A673 (cell line): ENCODE measurements at regions not wholly inside any gene's neighbourhood (a gene's known extent, or its start where the extent isn't known, plus 50 kb on each side); places are given as distances from the start of the nearest gene placed in this dataset.

Experiments
- BruUV-seq: library from RNA; stranded (reverse); fragments of 400-500 nt; replicated peaks from 2 replicates; lab custom pipeline; 2021; lab: Mats Ljungman, UMichigan
- CTCF ChIA-PET: fragments of 300-600 bp; sonication (Branson Sonifier 250); formaldehyde crosslinking; loops from one replicate; lab custom pipeline; 2022; ENCODE audit warnings: antibody characterized with exemption; lab: Charles Lee
- POLR2A ChIA-PET: fragments of 300-600 bp; sonication (Branson Sonifier 250); formaldehyde crosslinking; loops from one replicate; lab custom pipeline; 2022; ENCODE audit warnings: antibody characterized with exemption; ENCODE audit not compliant: low non-redundant PET; lab: Charles Lee
- DNase-seq: peaks from one replicate; pipeline ENCODE4 v3.0.0-alpha.2; 2015; ENCODE audit warnings: low spot score
- H3K27ac ChIP-seq: fragments of 200-600 bp; sonication (generic); 2 replicates; pipeline ENCODE4 v1.5.1; 2016; ENCODE audit warnings: mixed run types, low read depth, mild to moderate bottlenecking, mixed read lengths, antibody characterized with exemption, low read length; ENCODE audit not compliant: poor library complexity, severe bottlenecking
- H3K27me3 ChIP-seq: fragments of 200-600 bp; sonication (generic); replicated peaks from 2 replicates; pipeline ENCODE4 v1.6.1; 2017; ENCODE audit warnings: mixed run types, low read depth, mild to moderate bottlenecking, mixed read lengths, antibody characterized with exemption, low read length; ENCODE audit not compliant: insufficient read depth, poor library complexity
- H3K36me3 ChIP-seq: fragments of 200-600 bp; sonication (generic); 2 replicates; pipeline ENCODE4 v1.6.1; 2016; ENCODE audit warnings: mixed run types, mild to moderate bottlenecking, mixed read lengths, antibody characterized with exemption, low read length; ENCODE audit not compliant: insufficient read depth, poor library complexity, severe bottlenecking
- H3K4me1 ChIP-seq: fragments of 200-600 bp; sonication (generic); 2 replicates; pipeline ENCODE4 v1.6.1; 2017; ENCODE audit warnings: mixed run types, mild to moderate bottlenecking, mixed read lengths, antibody characterized with exemption, low read length; ENCODE audit not compliant: insufficient read depth, poor library complexity, severe bottlenecking
- H3K4me3 ChIP-seq: fragments of 200-600 bp; sonication (generic); 2 replicates; pipeline ENCODE4 v1.5.1; 2016; ENCODE audit warnings: low read depth, mixed run types, mild to moderate bottlenecking, mixed read lengths, low read length; ENCODE audit not compliant: poor library complexity, severe bottlenecking
- H3K9me3 ChIP-seq: fragments of 200-600 bp; sonication (generic); 2 replicates; pipeline ENCODE4 v1.6.1; 2016; ENCODE audit warnings: mixed run types, low read depth, mild to moderate bottlenecking, mixed read lengths, antibody characterized with exemption, low read length; ENCODE audit not compliant: poor library complexity, severe bottlenecking
- CTCF ChIP-seq: fragments of 300-800, 200-600 bp; sonication (generic); conservative IDR thresholded peaks from 2 replicates; pipeline ENCODE4 v1.5.1; 2017; ENCODE audit warnings: low read depth, mild to moderate bottlenecking, antibody characterized with exemption, low read length, moderate library complexity, mixed read lengths
- EZH2 ChIP-seq: fragments of 200-600 bp; sonication (generic); IDR thresholded peaks from 2 replicates; pipeline ENCODE4 v1.6.1; 2017; ENCODE audit warnings: borderline replicate concordance, low read depth, mild to moderate bottlenecking, mixed read lengths, antibody characterized with exemption, low read length; ENCODE audit not compliant: poor library complexity, severe bottlenecking
- intact Hi-C: fragments of 100-400 bp; cut with micrococcal nuclease; formaldehyde crosslinking; loops from one replicate; pipeline ENCODE4 v1.10.0; 2022; ENCODE audit not compliant: unreplicated experiment

- ChIA-PET POLR2A (no interaction called here), CTCF (no interaction called here)
- intact Hi-C loops: loop anchor here (5.0 kb wide), 1 partner anchor 105 kb away; no protein-coding TSS in a partner anchor
- no peaks in the 10 kb centered on the region for H3K9me3 ChIP-seq
- H3K4me3 ChIP-seq: no peak overlapping the region
- H3K27me3 ChIP-seq: no peaks in the 10 kb centered on the region
- no peak for DNase-seq
- no peak overlapping the region for H3K27ac ChIP-seq
- H3K4me1 ChIP-seq: no peaks in the 10 kb centered on the region
- TF ChIP-seq CTCF (no peak), EZH2 (no peak)
- H3K36me3 ChIP-seq: no peaks in the 10 kb centered on the region
- no TSS peak for BruUV-seq
Observed at GRCh38 chr14:103186909-103187586, 63.8 kb downstream of the TNFAIP2 start.

GRCh38 chr14:103187911-103188310 is 64.7 kb downstream of the TNFAIP2 start:
- POLR2A ChIA-PET: no interaction called here
- no peak overlapping the region for H3K27ac ChIP-seq
- no peaks in the 10 kb centered on the region for H3K4me1 ChIP-seq
- BruUV-seq: no TSS peak
- TF ChIP-seq EZH2 (no peak), CTCF (no peak)
- H3K9me3 ChIP-seq: no peaks in the 10 kb centered on the region
- H3K4me3 ChIP-seq: no peak overlapping the region
- DNase-seq: no peak
- H3K36me3 ChIP-seq: no peaks in the 10 kb centered on the region
- intact Hi-C loops: loop anchor here (5.0 kb wide), 1 partner anchor 104 kb away; no protein-coding TSS in a partner anchor
- CTCF ChIA-PET: no interaction called here
- no peaks in the 10 kb centered on the region for H3K27me3 ChIP-seq

GRCh38 chr14:103188810-103189480 is 65.7 kb downstream of the TNFAIP2 start:
- DNase-seq: peak; percentile 30
- Histone ChIP-seq H3K36me3 (no peaks in the 10 kb centered on the region), H3K27me3 (no peaks in the 10 kb centered on the region), H3K27ac (no peak overlapping the region), H3K4me1 (peaks cover 4% of the 10 kb centered on the region), H3K9me3 (no peaks in the 10 kb centered on the region), H3K4me3 (peak overlapping the region; percentile 41)
- ChIA-PET CTCF (no interaction called here), POLR2A (no interaction called here)
- intact Hi-C loops: loop anchor here (5.0 kb wide), 1 partner anchor 103 kb away; no protein-coding TSS in a partner anchor
- no TSS peak for BruUV-seq
- TF ChIP-seq CTCF (no peak; the same call in 1 of the 2 replicates), EZH2 (no peak)
